Choroid plexus epithelial cell (primary cell): ENCODE measurements at regions not wholly inside any gene's neighbourhood (a gene's known extent, or its start where the extent isn't known, plus 50 kb on each side); places are given as distances from the start of the nearest gene placed in this dataset.

ENCODE experiments used
- DNase-seq: peaks from one replicate; pipeline ENCODE4 v3.0.0-alpha.2; 2010; ENCODE audit warnings: low read depth
- H3K4me3 ChIP-seq: 2 replicates; pipeline ENCODE4 v1.5.1; 2011; ENCODE audit warnings: low read depth, mild to moderate bottlenecking, control low read depth, low read length, moderate library complexity
- TF ChIP-seq, protein P1 (sequence below): conservative IDR thresholded peaks from 2 replicates; pipeline ENCODE4 v1.5.1; 2011; ENCODE audit warnings: low read depth, mild to moderate bottlenecking, control low read depth, inconsistent platforms, low read length, moderate library complexity

DNA sequence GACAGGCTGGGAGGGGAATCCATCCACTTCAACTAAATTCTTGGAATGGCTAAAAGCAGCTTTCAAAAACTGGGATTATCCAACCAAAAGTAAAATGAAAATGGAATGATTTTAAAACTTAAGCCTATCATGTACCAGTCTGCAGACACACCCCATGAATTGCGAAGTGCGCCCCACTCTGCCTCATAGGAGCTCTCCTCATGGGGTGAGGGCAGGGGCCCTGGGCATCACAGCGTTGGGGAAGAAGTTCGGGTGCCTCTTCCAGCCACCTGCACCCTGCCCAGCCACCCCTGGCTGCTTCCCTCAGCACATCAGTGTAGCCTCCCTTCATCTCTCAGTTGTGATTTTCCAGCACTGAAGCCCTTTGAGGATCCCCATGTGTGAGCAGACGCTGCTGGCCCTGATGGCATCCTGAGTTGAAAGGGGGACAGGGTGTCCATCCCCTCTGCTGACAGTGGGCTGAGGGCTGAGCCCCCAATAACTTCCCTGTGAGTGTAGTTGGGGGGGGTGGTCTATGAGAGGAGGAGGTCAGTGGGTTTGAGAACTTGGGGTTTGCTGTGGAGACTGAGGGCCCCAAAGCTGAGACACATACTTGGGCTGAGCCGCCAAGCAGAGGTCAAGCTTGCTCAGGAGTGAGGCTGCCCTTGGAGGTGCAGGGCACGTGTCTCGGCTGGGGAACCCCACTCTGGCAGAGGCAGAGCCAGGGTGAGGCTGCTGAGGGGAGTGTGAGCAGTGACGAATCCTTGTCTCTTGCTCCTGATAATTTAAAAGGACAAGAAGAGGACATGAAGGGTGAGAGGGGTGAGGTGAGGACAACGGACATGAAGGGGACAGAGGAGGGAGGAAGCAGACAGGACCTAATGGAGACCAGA is 542.1 kb downstream of the TCERG1L start:
- no peak for DNase-seq
- H3K4me3 ChIP-seq = no peak overlapping the region
- TF ChIP-seq, protein P1, sequence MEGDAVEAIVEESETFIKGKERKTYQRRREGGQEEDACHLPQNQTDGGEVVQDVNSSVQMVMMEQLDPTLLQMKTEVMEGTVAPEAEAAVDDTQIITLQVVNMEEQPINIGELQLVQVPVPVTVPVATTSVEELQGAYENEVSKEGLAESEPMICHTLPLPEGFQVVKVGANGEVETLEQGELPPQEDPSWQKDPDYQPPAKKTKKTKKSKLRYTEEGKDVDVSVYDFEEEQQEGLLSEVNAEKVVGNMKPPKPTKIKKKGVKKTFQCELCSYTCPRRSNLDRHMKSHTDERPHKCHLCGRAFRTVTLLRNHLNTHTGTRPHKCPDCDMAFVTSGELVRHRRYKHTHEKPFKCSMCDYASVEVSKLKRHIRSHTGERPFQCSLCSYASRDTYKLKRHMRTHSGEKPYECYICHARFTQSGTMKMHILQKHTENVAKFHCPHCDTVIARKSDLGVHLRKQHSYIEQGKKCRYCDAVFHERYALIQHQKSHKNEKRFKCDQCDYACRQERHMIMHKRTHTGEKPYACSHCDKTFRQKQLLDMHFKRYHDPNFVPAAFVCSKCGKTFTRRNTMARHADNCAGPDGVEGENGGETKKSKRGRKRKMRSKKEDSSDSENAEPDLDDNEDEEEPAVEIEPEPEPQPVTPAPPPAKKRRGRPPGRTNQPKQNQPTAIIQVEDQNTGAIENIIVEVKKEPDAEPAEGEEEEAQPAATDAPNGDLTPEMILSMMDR = no peak

DNA sequence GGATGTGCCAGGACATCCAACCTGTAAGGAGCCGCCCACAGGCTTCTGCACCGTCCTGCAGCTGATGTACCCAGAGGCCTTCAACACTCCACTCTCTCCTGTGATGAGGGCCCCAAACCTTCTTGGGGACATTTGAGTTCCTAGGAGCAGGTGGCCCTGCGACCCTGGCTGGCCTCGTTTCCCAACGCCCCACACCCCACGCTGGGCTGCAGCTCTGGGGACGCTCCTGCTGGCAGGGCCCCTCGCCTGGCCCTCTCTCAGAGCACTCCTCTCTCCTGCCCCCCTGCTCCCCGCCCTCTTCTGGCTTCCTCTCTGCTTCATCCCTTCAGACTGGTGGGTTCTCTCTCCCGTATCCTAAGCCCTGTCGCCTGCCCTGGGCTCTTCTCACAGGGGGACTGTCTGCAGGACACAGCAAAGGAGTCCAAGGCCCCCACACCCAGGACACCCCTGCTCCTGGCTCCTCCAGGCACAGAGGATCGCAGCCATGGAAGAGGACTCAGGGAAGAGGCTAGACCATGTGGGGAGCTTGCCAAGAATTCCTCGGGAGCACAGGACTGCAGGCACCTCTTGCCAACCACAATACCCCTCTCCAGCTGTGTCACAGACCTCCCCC is 541.4 kb downstream of the TCERG1L start:
- no peak overlapping the region for H3K4me3 ChIP-seq
- TF ChIP-seq, protein P1 = no peak
- DNase-seq = no peak

DNA sequence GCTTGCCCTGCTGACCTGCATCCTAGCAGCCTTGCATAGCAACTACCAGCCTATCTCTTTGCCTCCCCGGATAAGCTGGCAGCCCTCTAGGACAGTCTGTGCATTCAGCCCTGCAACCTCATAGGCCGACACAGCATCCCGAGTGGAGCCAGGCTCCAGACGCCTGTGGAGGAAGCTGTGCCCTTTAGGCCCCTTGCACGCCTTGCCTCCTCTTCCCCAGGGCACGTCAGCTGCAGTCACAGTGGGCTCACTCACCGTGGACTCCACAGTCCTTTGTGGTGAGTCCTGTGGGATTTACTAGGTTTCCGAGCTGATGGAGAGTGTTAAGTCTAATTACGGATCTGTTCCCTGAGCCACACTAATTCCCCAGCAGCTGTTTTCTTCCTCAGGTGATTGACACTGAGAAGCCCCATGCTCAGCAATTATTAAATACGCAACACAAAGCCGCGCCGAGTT is 540.0 kb downstream of the TCERG1L start:
- H3K4me3 ChIP-seq = no peak overlapping the region
- TF ChIP-seq, protein P1 = no peak
- DNase-seq = no peak

DNA sequence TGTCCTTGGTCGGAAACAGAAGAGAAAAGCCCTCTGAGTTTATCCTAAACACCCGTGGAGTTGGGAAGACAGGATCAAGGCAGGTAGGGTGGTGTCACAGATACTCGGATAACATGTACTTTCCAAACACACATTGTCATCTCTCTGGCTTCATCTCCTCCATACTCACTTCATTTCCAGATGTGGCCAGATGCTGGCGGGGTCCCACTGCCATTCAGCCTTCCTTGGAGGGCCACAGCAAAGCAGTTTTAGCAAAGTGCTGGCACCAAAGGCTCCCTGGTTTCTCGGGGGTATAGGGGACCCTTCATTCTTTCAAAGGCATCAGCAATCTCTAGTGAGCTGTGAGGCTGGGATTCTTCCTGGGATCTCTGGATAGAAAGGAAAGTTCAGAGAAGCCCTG is 539.5 kb downstream of the TCERG1L start:
- no peak for DNase-seq
- TF ChIP-seq, protein P1 = no peak
- no peak overlapping the region for H3K4me3 ChIP-seq

DNA sequence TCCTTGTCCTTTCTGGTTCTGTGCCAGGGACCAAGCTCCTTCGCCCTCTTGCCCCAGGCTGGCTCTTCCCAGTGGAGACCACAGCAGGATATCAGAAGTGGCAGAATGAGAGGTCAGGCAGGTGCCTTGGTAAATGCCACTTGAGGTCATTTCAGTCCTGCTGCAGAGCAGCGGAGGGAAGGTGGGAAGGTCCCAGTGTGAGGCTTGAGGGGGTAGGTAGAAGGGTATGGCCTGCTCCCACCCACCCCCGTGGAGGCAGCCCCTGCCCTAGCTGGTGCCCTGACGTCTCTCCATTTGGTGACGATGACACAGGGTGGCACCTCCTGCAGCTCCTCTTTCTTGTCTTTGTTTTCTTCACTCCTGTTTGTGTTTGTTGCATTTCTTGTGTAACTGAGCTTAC is 538.8 kb downstream of the TCERG1L start:
- no peak overlapping the region for H3K4me3 ChIP-seq
- no peak for DNase-seq
- TF ChIP-seq, protein P1 = no peak

DNA sequence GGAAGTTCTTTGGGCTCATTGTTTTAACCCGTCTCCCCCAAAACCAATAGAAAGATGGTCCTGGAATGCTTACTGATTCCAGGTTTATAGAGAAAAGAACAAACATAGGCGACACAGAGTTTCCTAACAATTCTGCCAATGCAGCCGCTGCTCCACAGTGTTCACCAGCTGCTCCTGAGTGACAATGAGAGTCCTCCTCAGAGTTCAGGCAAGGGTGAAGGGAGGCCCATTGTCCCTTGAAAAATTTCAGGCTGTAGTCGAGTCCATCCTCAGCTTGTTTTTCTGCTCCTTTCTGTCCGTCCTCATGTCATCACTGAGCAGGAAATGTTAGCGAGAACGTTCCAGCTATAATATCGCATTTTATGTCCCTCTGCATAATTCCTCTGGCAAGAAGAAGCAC is 537.6 kb downstream of the TCERG1L start:
- no peak overlapping the region for H3K4me3 ChIP-seq
- TF ChIP-seq, protein P1 = no peak
- DNase-seq = no peak
